ENCODE measurements at regions not wholly inside any gene's neighbourhood (a gene's known extent, or its start where the extent isn't known, plus 50 kb on each side); places are given as distances from the start of the nearest gene placed in this dataset.

DNA sequence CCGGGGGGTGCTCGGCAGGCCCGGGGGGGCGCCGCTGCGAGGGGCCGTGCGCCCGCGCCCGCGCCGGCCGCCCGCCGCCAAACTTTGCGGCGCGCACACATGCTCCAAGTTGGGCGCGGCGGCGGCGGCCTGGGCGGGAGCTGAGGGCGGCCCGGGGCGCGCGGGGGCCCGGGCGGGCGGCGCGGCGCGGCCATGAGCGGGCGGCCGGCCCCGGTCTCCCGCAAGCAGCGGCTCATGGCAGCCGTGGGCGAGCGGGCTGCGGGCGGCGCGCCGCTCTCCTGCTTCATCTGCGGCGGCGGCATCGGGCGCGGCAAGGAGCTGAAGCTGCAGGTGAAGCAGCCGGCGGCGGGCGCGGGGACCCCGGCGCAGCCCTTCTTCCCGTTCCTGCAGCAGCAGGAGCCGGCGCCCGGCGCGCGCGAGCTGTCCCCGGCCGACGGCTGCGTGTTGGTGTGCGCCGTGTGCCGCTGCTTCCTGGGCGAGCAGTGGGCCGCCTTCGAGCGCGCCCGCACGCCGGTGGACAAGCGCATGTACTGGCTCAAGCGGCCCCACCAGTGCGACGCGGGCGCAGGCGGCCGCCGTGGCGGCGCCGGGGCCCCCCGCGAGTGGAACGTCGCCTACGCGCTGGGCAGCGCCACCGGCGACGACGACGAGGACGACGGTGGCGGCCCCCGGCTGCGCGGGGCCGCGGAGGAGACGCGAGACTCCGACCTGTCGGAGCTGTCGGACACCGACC, 57.2 kb upstream of the CIBAR2 start:
- TF ChIP-seq, protein P1, sequence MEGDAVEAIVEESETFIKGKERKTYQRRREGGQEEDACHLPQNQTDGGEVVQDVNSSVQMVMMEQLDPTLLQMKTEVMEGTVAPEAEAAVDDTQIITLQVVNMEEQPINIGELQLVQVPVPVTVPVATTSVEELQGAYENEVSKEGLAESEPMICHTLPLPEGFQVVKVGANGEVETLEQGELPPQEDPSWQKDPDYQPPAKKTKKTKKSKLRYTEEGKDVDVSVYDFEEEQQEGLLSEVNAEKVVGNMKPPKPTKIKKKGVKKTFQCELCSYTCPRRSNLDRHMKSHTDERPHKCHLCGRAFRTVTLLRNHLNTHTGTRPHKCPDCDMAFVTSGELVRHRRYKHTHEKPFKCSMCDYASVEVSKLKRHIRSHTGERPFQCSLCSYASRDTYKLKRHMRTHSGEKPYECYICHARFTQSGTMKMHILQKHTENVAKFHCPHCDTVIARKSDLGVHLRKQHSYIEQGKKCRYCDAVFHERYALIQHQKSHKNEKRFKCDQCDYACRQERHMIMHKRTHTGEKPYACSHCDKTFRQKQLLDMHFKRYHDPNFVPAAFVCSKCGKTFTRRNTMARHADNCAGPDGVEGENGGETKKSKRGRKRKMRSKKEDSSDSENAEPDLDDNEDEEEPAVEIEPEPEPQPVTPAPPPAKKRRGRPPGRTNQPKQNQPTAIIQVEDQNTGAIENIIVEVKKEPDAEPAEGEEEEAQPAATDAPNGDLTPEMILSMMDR (conservative IDR thresholded peaks at IDR 0.05; ENCODE audit: low read length): no peak
- no peak for TF ChIP-seq EZH2phosphoT487 (IDR thresholded peaks at IDR 0.05; ENCODE audit: borderline replicate concordance)

All from Loucy (cell line).